PC-9 (cell line): ENCODE measurements at regions not wholly inside any gene's neighbourhood (a gene's known extent, or its start where the extent isn't known, plus 50 kb on each side); places are given as distances from the start of the nearest gene placed in this dataset.

Source experiments
- EZH2 ChIP-seq: fragments of 200-600 bp; sonication (generic); IDR thresholded peaks from 2 replicates; pipeline ENCODE4 v1.8.0; 2017; ENCODE audit warnings: antibody characterized with exemption, low read depth
- TF ChIP-seq, protein P1 (sequence below): fragments of 200-600 bp; sonication (generic); conservative IDR thresholded peaks from 2 replicates; pipeline ENCODE4 v1.6.1; 2017; ENCODE audit warnings: mixed run types, antibody characterized with exemption, mild to moderate bottlenecking, moderate library complexity

DNA sequence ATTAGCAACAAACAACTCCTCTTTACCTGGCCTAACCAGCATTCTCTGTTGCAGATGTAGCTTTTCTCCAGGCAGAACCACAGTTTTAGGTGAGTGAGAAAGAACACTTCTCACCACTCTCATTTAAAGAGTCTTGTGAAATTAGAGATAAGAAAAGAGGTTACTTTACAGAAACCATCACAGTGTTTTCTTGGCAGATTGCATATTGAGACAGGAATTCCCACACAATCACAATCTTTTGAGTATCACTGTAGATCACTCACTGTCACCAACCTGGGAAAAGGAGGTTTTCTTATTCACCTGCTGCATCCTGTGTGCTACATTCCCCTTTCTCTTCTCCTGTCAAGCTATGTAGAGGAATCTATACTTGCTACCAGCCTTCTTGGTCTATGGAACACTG is 574.6 kb downstream of the SLC4A3 start:
- TF ChIP-seq, protein P1, sequence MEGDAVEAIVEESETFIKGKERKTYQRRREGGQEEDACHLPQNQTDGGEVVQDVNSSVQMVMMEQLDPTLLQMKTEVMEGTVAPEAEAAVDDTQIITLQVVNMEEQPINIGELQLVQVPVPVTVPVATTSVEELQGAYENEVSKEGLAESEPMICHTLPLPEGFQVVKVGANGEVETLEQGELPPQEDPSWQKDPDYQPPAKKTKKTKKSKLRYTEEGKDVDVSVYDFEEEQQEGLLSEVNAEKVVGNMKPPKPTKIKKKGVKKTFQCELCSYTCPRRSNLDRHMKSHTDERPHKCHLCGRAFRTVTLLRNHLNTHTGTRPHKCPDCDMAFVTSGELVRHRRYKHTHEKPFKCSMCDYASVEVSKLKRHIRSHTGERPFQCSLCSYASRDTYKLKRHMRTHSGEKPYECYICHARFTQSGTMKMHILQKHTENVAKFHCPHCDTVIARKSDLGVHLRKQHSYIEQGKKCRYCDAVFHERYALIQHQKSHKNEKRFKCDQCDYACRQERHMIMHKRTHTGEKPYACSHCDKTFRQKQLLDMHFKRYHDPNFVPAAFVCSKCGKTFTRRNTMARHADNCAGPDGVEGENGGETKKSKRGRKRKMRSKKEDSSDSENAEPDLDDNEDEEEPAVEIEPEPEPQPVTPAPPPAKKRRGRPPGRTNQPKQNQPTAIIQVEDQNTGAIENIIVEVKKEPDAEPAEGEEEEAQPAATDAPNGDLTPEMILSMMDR = no peak
- TF ChIP-seq EZH2 = no peak
